PFSK-1 (cell line): ENCODE measurements at regions not wholly inside any gene's neighbourhood (a gene's known extent, or its start where the extent isn't known, plus 50 kb on each side); places are given as distances from the start of the nearest gene placed in this dataset.

Source experiments
- FOXP2 ChIP-seq: optimal IDR thresholded peaks from 2 replicates; pipeline ENCODE3; 2011; ENCODE audit warnings: borderline replicate concordance, control low read depth, inconsistent platforms; ENCODE audit not compliant: insufficient read depth; ENCODE audit errors: extremely low read length, extremely low read depth
- POLR2AphosphoS5 ChIP-seq: IDR thresholded peaks from 2 replicates; pipeline ENCODE4 v1.6.1; 2012; ENCODE audit warnings: low read depth, mild to moderate bottlenecking, control low read depth, low read length, moderate library complexity
- SIN3A ChIP-seq: IDR thresholded peaks from 2 replicates; pipeline ENCODE4 v1.6.1; 2012; ENCODE audit warnings: mild to moderate bottlenecking, low read length, moderate library complexity, borderline replicate concordance; ENCODE audit not compliant: insufficient read depth
- TAF1 ChIP-seq: IDR thresholded peaks from 2 replicates; pipeline ENCODE4 v1.6.1; 2012; ENCODE audit warnings: low read length, control low read depth, borderline replicate concordance; ENCODE audit not compliant: insufficient read depth
- TF ChIP-seq, protein P1 (sequence below), 2 experiments: IDR thresholded peaks; 2 replicates each; pipeline versions ENCODE4 v1.6.1 to v1.8.0; 2011 to 2012; ENCODE audit warnings: low read depth in 2 of 2, low read length in 2 of 2, control low read depth in 1 of 2, inconsistent platforms in 1 of 2, mild to moderate bottlenecking in 1 of 2, moderate library complexity in 1 of 2; ENCODE audit not compliant: insufficient read depth in 1 of 2

DNA sequence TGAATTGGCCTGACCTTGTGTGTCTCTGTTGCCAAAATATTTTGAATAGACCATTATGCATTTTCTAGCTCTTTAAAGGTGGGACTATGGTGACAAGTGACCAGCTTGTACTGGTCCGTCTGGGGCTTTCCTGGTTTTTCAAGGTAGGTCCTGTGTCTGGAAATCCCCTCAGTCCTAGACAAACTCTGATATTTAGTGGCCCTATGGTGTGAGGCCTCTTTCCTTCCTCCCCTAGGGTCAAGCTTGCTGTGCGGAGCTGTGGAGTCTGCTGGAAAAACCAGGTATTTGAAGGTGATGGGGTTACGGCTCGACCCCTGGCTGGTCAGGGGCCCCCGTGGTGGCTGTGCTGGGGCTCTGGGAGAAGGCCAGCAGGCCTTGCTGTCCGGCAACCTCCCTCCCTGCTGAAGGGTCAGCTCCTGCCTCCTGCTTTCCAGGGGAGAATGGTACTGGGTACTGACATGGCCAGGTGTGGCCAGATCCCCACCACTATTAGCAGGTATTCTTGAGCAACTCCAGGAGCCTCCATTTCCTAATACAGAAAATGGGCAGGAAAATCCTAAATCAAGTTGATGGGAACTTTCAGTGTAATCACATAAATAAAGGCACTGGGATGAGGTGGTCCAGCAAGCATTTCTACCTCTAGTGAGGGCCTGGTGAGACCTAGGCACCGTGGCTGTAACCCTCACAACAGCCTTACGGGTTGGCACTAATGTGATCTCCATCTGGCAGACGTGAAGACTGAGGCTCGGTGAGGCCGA, 86.2 kb upstream of the HS6ST1 start:
- TF ChIP-seq, protein P1, sequence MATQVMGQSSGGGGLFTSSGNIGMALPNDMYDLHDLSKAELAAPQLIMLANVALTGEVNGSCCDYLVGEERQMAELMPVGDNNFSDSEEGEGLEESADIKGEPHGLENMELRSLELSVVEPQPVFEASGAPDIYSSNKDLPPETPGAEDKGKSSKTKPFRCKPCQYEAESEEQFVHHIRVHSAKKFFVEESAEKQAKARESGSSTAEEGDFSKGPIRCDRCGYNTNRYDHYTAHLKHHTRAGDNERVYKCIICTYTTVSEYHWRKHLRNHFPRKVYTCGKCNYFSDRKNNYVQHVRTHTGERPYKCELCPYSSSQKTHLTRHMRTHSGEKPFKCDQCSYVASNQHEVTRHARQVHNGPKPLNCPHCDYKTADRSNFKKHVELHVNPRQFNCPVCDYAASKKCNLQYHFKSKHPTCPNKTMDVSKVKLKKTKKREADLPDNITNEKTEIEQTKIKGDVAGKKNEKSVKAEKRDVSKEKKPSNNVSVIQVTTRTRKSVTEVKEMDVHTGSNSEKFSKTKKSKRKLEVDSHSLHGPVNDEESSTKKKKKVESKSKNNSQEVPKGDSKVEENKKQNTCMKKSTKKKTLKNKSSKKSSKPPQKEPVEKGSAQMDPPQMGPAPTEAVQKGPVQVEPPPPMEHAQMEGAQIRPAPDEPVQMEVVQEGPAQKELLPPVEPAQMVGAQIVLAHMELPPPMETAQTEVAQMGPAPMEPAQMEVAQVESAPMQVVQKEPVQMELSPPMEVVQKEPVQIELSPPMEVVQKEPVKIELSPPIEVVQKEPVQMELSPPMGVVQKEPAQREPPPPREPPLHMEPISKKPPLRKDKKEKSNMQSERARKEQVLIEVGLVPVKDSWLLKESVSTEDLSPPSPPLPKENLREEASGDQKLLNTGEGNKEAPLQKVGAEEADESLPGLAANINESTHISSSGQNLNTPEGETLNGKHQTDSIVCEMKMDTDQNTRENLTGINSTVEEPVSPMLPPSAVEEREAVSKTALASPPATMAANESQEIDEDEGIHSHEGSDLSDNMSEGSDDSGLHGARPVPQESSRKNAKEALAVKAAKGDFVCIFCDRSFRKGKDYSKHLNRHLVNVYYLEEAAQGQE (IDR thresholded peaks at IDR 0.05; ENCODE audit: insufficient read depth in 1 of 2, low read depth in 2 of 2, low read length in 2 of 2): no peak
- TF ChIP-seq FOXP2 (no peak), POLR2AphosphoS5 (no peak), TAF1 (no peak), SIN3A (no peak)

DNA sequence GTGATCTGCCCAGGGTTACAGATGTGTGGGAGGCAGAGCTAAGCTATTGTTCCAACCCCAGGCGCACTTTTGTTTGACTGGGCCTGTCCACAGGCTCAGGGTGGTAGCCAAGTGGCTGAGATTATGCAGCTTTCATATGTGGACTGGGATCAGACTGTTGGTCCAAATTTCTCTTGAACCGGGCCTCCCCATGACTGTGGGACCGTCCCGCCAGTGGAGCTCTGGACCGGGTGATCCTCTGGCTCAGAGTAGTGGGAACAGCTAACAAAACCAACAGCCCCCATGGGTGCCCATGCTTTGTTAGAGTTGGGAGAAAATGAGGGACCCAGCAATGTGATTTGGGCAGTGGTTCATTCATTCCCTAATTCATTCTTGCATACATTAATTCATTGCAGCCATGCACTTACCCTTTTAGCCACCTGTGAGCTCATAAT, 86.8 kb upstream of the HS6ST1 start:
- TF ChIP-seq, protein P1 (IDR thresholded peaks at IDR 0.05; ENCODE audit: insufficient read depth in 1 of 2, low read depth in 2 of 2, low read length in 2 of 2): no peak
- TF ChIP-seq POLR2AphosphoS5: no peak
- TF ChIP-seq SIN3A: no peak
- TF ChIP-seq TAF1: no peak
- no peak for TF ChIP-seq FOXP2

DNA sequence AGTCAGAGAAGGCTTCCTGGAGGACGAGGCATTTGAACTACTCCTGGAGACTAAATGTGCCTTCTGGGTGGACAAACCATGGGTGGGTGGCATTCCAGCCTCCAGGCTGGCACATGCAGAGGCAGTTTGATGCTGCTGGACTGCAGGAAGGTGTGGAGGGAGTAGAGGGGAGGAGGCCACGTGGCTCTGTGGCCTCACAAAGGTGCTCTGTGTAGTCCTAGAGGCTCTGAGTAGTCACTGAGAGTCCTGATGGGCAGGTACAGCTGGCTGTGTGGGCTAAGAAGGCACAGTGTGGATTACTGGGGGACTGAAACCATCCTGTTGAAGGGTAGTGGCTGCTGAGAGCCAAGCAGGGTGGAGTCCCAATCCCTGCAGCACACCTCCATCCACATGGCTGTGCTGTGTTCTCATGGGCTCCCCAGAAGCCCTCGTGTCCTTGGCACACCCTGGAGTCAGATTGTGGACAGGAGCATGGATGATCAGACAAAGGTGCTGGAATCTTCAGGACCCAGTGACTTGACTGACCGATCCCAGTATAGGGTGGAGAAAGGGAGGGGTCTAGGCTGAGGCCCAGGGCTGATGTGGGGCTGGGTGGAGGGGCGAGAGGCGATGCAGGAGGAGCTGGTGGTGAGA, 87.4 kb upstream of the HS6ST1 start:
- TF ChIP-seq FOXP2 (no peak), TAF1 (no peak), SIN3A (no peak)
- TF ChIP-seq, protein P1 (IDR thresholded peaks at IDR 0.05; ENCODE audit: insufficient read depth in 1 of 2, low read depth in 2 of 2, low read length in 2 of 2): no peak

DNA sequence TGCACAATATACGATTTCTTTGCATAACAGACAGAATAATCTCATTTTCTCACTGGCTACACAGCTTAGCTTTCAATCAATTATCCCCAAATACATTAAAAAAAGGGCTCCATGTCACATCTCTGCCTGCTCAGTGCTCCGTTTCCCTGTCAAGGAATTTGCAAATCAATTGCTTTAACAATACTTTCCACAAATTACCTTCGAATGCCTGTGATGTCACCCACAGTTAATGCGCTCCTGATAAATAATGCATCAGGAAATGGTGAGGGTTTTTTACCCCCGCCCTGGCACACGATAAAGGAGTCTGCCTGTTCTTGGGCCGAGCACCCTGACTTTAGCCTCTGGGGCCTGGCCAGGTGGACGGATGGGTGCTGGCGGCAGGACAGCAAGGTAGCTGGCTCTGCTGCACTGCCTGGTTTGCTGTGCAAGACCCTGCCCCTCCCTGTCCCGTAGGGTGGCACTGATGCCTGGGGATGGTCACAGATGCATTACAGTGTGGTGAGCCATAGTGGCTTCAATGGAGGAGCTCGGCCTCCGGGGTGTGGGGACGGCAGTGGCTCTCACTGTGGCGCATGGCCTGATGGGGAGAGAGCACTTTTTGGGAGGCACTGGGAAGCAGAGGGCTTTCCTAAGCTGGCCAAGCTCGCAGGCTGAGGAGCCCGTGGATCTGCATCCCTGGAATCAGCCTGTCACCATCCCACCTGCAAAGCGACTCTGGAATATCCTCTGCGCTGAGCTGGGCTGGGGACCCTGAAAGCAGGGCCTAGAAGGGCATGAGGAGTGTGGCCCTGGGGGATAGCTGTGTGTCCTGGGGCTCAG, 88.3 kb upstream of the HS6ST1 start:
- TF ChIP-seq, protein P1 (IDR thresholded peaks at IDR 0.05; ENCODE audit: insufficient read depth in 1 of 2, low read depth in 2 of 2, low read length in 2 of 2): no peak
- no peak for TF ChIP-seq POLR2AphosphoS5
- no peak for TF ChIP-seq SIN3A
- TF ChIP-seq FOXP2: no peak
- no peak for TF ChIP-seq TAF1
